SIG-M5 treated with dmso at 0.1 percent for 504 hours (cell line): ENCODE measurements at regions not wholly inside any gene's neighbourhood (a gene's known extent, or its start where the extent isn't known, plus 50 kb on each side); places are given as distances from the start of the nearest gene placed in this dataset.

Experiments
- DNase-seq: peaks from one replicate; lab custom pipeline; 2025; ENCODE audit not compliant: unreplicated experiment; lab: John Stamatoyannopoulos, UW

GRCh38 chrX:96311366-96311765 lies 373.3 kb upstream of the DIAPH2 start:
- DNase-seq = no peak

GRCh38 chrX:96314985-96315384 lies 369.7 kb upstream of the DIAPH2 start:
- DNase-seq = no peak

GRCh38 chrX:96361844-96362243 lies 322.8 kb upstream of the DIAPH2 start:
- no peak for DNase-seq

- peak; percentile 61 for DNase-seq
Measured at GRCh38 chrX:96372313-96373046, 312.2 kb upstream of the DIAPH2 start.

- DNase-seq = no peak
Measured at GRCh38 chrX:96373047-96373355, 311.6 kb upstream of the DIAPH2 start.

- DNase-seq = no peak
Measured at GRCh38 chrX:96376266-96376665, 308.4 kb upstream of the DIAPH2 start.

GRCh38 chrX:96379951-96380350 lies 304.7 kb upstream of the DIAPH2 start:
- DNase-seq = no peak

GRCh38 chrX:96382018-96382417 lies 302.6 kb upstream of the DIAPH2 start:
- no peak for DNase-seq

GRCh38 chrX:96383428-96383827 lies 301.2 kb upstream of the DIAPH2 start:
- DNase-seq = no peak

GRCh38 chrX:96386325-96386724 lies 298.3 kb upstream of the DIAPH2 start:
- DNase-seq = no peak

- no peak for DNase-seq
Measured at GRCh38 chrX:96386981-96387380, 297.7 kb upstream of the DIAPH2 start.

- DNase-seq = no peak
Measured at GRCh38 chrX:96387801-96388200, 296.8 kb upstream of the DIAPH2 start.

- DNase-seq = no peak
Measured at GRCh38 chrX:96389281-96390047, 295.2 kb upstream of the DIAPH2 start.

GRCh38 chrX:96394598-96394997 lies 290.0 kb upstream of the DIAPH2 start:
- no peak for DNase-seq

GRCh38 chrX:96403446-96403845 lies 281.2 kb upstream of the DIAPH2 start:
- DNase-seq = no peak

GRCh38 chrX:96405842-96406241 lies 278.8 kb upstream of the DIAPH2 start:
- no peak for DNase-seq

- peak; percentile 58 for DNase-seq
Measured at GRCh38 chrX:96407072-96407471, 277.6 kb upstream of the DIAPH2 start.

GRCh38 chrX:96407501-96407900 lies 277.1 kb upstream of the DIAPH2 start:
- peak; percentile 42 for DNase-seq

GRCh38 chrX:96407981-96408380 lies 276.7 kb upstream of the DIAPH2 start:
- no peak for DNase-seq

GRCh38 chrX:96410927-96411326 lies 273.7 kb upstream of the DIAPH2 start:
- DNase-seq = no peak

GRCh38 chrX:96417695-96418094 lies 266.9 kb upstream of the DIAPH2 start:
- no peak for DNase-seq

GRCh38 chrX:96424007-96424406 lies 260.6 kb upstream of the DIAPH2 start:
- DNase-seq = peak; percentile 60

GRCh38 chrX:96425200-96425599 lies 259.4 kb upstream of the DIAPH2 start:
- DNase-seq = peak; percentile 85
